T1000 (cell line): ENCODE measurements at regions not wholly inside any gene's neighbourhood (a gene's known extent, or its start where the extent isn't known, plus 50 kb on each side); places are given as distances from the start of the nearest gene placed in this dataset.

ENCODE experiments used
- DNase-seq: peaks from one replicate; lab custom pipeline; 2025; ENCODE audit warnings: mixed read lengths; lab: John Stamatoyannopoulos, UW

DNA sequence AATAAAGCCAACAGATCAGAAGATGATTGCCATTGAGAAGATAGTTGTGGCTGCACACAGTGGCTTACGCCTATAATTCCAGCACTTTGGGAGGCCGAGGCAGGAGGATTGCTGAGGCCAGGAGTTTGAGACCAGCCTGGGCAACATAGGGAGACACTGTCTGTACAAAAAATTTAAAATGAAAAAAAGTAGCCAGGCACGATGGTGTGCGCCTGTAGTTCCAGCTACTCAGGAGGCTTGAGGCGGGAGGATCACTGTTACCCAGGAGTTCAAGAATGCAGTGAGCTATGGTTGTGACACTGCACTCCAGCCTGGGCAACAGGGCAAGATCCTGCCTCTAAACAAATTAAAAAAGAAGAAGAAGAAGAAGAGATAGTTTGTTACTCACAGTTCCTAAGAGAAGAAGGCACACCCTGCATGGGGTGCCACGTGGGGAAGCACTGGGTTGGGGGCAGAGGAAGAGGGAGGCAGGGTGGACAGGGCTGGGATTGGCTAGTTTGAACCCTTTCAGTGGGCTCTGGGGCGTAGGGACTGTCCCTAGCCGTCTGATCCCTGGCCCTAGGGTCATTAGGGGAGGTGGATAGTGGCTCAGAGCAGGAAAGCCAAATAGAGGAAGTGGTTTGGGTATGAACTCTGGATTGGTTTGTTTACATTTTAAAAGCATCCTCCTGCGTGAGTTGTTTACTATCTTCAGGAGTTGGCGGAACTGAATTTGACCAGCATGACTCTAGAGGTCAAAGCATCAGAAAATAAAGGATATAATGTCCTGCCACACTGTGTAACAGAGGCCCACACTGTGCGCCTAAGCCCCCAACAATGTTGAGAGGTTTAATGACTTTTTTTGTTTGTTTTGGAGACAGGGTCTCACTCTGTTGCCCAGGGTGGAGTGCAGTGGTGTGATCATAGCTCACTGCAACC is 60.5 kb upstream of the MEDAG start:
- DNase-seq = no peak

DNA sequence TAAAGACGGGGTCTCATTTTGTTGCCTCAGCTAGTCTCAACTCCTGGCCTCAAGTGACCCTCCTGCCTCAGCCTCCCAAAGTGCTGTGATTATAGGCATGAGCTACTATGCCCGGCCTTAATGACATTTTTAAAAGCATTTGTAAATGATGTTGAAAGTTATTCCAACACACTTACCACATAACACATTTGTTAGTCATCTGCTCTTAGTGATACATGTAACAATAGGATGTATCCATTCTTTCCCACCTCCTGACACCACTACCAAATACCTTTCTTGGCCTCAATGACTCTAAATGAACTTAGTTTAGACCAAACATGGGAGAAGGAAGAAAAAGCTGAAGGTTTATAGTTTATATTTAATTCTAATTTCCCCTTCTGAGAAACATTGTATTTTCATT is 59.8 kb upstream of the MEDAG start:
- DNase-seq = no peak

DNA sequence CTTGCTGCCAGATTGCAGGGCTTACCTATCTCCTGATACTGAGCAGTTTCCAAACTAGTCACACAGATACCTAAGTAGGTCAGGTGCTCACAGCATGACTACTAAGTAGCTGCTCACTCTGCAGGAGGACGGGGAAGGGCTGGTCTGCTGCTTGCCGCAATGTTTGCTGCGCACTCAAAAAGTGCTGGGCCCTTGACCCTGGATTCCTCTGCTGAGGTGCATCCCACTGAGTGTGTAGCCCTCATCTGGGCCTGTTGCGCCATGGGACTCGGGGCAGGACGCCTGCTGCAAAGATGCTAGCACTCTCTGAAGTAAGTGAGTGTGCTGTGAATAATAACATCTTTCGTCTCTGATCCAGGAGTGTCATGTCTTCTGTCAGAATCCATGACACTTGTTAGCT is 59.2 kb upstream of the MEDAG start:
- no peak for DNase-seq

DNA sequence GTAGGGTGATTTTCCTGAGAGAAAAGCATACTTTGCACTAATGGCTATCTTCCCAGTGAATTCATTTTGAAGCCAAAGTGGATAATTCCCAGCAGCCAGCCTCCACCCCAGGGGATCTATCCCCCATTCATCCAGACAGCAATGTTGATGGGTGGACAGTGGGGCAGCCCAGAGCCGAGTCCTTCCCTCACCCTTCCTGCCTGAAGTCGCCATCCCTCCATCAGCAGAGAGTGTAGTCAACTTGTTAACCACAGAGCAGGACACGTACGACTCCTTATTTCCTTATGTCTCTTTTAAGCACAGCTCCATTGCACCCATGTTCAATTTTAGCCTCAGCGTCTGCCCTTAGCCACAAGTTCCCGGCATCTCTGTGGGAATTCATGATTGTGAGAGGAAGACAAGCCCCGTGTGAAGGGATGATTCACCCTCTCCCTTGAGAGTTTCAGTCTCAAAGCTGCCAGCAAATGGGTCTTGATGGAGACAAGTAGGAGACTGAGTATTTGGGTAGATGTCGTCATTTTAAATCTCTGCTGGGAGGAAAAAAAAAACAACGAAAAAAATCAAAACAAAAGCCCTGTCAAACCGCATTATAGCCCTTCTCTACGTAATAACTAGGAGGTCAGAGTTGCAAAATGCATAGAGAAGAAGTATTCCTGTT is 58.3 kb upstream of the MEDAG start:
- peak; percentile 66 for DNase-seq

DNA sequence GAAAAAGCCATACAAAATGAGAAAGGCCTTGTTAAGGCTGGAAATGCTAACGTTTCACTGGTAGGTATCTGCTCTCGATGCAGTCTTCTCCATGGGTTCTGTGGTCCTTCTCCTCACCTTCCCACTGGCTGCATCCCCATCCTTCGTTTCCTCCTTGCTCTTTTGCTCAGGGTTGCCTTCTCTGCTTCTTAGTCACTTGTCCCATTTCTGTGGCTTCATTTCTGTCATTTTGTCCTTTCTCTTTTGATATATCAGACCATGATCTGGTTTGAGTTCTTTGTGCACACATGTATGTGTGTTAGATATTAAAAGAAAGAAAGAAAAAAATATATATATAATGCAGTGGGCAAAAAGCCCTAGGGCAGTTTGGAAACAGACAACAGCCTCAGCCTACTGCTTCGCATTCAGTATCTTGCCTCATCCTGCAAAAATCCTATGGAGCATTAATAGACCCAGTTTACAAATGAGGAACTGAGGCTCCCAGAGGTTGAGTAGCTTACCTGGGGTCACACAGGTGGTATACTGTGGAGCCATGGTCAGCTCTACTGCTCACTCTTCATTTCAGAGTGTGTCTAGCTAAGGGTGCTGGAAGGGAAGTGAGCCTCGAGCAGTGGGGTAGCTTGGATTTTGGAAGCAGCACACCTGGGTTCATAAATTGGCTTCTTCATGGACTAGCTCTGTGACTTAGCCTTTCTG is 57.6 kb upstream of the MEDAG start:
- DNase-seq = no peak

DNA sequence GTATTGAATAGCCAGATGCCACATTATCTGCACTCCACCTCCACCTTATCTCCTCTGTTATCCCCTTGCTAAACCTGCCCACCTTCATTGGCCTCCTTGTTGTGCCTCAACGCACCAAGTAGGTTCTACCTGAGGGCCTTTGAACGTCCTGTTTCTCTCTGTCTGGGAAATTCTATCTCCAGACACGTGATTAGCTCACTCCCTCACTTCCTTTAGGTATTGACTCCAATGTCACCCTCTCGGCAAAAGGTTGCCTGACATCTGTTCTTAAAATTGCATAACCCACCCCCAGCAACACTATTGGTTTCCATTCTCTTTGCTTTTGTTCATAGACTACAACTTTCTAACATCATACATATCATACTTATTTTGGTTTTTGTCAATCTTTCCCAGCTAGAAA is 56.5 kb upstream of the MEDAG start:
- DNase-seq = no peak

DNA sequence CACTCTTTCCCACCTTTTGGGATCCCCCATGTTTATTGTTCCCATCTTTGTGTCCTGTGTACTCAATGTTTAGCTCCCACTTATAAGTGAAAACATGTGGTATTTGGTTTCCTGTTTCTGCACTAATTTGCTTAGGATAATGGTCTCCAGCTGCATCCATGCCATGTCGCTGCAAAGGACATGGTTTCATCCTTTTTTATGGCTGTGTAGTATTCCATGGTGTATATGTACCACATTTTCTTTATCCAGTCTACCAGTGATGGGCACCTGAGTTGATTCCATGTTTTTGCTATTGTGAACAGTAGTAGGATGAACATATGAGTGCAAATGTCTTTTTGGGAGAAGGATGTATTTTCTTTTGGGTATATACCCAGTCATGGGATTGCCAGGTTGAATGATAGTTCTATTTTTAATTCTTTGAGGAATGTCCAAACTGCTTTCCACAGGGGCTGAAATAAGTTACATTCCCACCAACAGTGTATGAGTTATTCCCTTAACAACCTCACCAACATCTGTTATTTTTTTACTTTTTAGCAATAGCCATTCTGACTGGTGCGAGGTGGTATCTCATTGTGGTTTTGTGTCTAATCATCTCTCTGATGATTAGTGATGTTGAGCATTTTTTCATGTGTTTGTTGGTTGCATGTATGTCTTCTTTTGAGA is 55.7 kb upstream of the MEDAG start:
- DNase-seq = no peak

DNA sequence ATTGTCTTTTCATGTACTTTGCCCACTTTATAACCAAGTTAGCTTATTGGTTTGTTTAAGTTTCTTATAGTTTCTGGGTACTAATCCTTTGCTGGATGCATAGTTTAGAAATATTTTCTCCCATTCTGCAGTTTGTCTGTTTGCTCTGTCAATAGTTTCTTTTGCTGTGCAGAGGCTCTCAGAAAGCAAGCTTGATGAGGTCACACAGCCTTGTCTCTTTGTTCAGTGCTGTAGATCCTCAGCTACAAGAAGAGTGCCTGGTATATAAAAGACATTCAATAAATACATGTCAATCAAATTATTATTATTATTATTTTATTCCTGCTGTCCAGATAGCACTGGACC is 55.2 kb upstream of the MEDAG start:
- no peak for DNase-seq

DNA sequence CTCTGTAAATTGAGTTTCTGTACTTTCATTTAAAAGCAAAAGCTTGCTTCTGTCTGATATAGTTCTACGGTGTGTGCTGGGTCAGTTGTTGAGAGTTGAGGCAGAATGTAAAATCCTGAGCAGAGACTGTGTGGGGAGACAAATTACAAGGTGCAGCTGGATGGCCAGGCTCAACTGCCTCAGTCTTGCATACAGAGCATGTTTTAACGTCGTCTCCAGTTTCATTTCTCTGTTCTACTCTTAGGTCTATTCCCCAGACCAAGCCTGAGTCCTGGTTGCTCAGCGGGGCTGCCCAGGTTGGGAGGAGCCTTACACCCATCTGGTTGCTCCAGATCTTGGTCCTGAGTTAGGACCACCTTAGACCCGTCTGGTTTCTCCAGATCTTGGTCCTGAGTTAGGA is 54.4 kb upstream of the MEDAG start:
- DNase-seq = no peak

DNA sequence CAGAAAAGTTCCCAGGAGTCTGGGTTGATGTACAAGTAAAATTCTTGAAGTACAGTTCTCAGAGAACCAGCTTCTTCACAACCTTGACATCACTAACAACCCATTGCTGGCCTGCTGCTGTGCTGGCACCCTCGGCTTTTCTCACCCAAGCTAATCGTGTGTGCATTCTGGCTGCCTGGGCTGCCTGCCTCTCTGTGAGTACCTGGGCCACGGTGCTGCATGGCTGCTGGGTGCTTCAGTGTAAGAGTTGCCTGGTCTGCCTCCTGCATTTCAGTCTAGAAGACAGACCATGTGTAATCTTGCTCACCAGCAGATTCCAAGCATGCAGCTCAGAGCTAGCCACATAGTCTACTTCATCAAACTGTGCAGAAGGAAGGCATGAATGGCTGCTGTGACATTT is 50.5 kb upstream of the MEDAG start:
- no peak for DNase-seq

DNA sequence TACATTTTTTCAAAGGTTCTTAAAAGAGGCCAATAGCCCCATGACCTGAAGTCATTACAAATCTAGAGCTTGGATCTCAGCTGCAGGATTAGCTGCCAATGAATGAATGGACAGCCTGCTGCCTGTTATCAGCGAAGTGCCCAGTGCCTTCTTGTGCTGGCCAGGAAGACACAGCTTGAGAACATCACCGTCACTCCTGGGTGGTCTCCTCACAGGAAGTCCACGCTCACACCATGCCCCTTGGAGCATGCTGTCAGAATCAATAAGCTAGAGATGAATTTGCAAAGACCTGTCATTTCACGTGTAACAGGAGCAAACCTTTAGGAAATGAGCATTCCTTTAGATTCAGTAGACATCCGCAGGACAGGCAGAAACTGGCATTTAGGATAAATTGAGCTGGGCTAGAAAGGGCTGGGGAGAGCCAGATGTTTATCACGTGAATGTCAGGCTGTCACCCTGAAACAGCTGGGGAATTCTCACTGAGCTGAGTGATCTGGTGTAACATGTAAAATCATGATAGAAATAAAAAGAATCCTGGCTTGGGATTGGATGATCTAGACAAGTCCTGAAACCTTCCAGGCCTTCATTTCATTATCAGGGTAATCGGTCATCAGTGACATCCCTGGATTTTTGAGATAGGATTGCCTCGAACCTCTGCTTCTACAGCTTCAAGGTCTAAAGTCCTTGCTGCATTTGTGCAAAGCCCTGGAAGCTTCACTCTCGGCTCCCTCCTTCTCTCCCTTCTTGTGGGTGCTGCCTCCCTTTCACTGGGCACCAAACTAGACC is 49.9 kb upstream of the MEDAG start:
- no peak for DNase-seq
